Lower leg skin (tissue), 3 donors: ENCODE measurements at regions not wholly inside any gene's neighbourhood (a gene's known extent, or its start where the extent isn't known, plus 50 kb on each side); places are given as distances from the start of the nearest gene placed in this dataset.
"Not testable (repeated sequence)": the region's sequence is repeated elsewhere in the genome, so short reads cannot be mapped to it uniquely, and the experiment has no call there.

Experiments used
- CTCF ChIP-seq, 3 donors: fragments of 450-650 bp; IDR thresholded peaks; one replicate each; pipeline ENCODE4 v1.5.1; 2016; ENCODE audit warnings: antibody characterized with exemption in 3 of 3, mild to moderate bottlenecking in 3 of 3, moderate library complexity in 2 of 3
- POLR2A ChIP-seq, 2 donors: fragments of 450-650 bp; IDR thresholded peaks; one replicate each; pipeline ENCODE4 v1.6.1; 2016 to 2017; ENCODE audit warnings: antibody characterized with exemption in 2 of 2, mild to moderate bottlenecking in 1 of 2, moderate library complexity in 1 of 2

GRCh38 chr10:18951072-18951823 is 97.4 kb upstream of the MALRD1 start:
- not testable (repeated sequence) for TF ChIP-seq CTCF, POLR2A (IDR thresholded peaks at IDR 0.05)
